ENCODE measurements at regions not wholly inside any gene's neighbourhood (a gene's known extent, or its start where the extent isn't known, plus 50 kb on each side); places are given as distances from the start of the nearest gene placed in this dataset.
A peak's percentile ranks its signal among the peaks of the same experiment; 100 is the strongest.

DNA sequence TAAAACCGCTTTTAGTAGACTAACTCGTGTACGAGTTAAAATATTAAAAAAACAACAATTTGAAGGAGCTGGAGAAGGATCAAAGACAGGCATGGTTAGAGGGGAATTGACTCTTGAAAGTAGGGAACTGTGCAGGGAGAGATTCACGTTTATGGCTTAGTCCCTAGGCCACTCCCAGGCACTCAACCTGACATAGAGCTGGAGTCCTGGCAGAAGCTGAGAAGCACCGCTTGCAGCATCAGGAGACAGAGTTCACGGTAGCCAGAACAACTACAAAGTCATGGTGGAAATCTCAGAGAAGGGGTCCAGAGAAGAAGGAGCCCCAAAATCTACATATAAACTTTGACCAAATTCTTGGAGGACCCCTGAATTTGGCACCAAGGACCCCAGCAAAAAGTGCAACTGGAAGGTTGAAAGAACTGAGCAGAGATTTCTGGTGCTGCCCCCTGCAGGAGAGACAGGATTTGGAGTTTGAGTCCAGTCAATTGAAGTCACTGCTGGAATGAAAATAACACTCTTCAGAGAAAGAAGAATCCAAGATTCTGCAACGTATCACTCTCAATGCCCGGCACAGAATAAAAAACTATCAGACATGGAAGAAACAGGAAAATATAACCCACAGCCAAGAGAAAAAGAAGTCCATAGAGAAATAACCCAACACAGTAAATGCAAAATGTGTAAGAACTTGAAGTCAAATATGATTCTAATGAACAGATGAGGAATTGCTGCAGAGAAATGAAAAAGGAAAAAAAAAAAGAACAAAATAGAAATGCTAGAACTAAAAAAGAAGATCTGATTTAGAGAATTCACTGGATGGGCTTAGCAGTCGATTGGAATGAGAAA is 493.3 kb upstream of the PODXL start:
- H3K4me2 ChIP-seq (ENCODE audit: low read length): peak overlapping the region; percentile 28; the same call in 1 of the 2 replicates
- peaks cover 51% of the 10 kb centered on the region for H3K27me3 ChIP-seq (ENCODE audit: low read depth, low read length)
- no peaks in the 10 kb centered on the region for H3K9me3 ChIP-seq (ENCODE audit: insufficient read depth, low read length)
- H4K20me1 ChIP-seq (ENCODE audit: insufficient read depth, low read length): no peaks in the 10 kb centered on the region
- TF ChIP-seq, protein P1, sequence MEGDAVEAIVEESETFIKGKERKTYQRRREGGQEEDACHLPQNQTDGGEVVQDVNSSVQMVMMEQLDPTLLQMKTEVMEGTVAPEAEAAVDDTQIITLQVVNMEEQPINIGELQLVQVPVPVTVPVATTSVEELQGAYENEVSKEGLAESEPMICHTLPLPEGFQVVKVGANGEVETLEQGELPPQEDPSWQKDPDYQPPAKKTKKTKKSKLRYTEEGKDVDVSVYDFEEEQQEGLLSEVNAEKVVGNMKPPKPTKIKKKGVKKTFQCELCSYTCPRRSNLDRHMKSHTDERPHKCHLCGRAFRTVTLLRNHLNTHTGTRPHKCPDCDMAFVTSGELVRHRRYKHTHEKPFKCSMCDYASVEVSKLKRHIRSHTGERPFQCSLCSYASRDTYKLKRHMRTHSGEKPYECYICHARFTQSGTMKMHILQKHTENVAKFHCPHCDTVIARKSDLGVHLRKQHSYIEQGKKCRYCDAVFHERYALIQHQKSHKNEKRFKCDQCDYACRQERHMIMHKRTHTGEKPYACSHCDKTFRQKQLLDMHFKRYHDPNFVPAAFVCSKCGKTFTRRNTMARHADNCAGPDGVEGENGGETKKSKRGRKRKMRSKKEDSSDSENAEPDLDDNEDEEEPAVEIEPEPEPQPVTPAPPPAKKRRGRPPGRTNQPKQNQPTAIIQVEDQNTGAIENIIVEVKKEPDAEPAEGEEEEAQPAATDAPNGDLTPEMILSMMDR (IDR thresholded peaks at IDR 0.05; ENCODE audit: low read depth, low read length): peak; percentile 77
- no peak for TF ChIP-seq EZH2phosphoT487 (IDR thresholded peaks at IDR 0.05; ENCODE audit: low read depth)
- H3K4me1 ChIP-seq (ENCODE audit: low read length): no peaks in the 10 kb centered on the region
- 0 out of 2 replicates have a peak overlapping the region, but pooled peaks have one; percentile 4 for H3K4me3 ChIP-seq (ENCODE audit: low read length)
- H3K36me3 ChIP-seq (replicated peaks; ENCODE audit: low read depth, low read length): no peaks in the 10 kb centered on the region
- H3K9ac ChIP-seq (ENCODE audit: low read length): no peak overlapping the region
- H3K27ac ChIP-seq (ENCODE audit: low read length): no peak overlapping the region
- H2AFZ ChIP-seq (ENCODE audit: low read depth, low read length): 0 out of 2 replicates have a peak overlapping the region, but pooled peaks have one; percentile 31
- no peaks in the 10 kb centered on the region for H3K79me2 ChIP-seq (ENCODE audit: low read length)

DNA sequence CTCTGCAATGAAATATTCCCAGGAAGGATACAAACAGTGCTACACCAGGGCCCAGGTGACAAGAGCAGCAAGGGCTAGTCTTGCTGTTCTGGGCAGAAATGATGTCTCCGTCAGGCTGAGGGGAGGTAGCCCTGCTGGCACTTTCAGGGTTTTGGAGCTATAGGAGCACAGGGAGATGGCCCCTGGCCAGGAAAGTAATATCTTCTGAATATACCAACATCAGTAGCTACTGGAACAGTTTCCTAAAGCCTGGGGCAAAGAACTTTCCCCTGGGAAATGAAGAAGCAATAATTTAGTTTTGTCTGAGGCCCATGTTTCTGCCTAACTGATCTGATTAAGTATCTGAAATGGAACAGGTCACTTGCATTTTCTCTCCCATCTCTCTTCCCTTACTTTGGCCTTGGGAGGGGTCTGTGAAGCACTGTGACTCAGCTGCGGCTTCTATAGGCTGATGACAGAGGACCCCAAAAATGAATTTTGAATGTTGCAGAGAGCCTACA is 489.1 kb upstream of the PODXL start:
- Histone ChIP-seq H3K9me3 (ENCODE audit: insufficient read depth, low read length) (no peaks in the 10 kb centered on the region), H3K4me3 (ENCODE audit: low read length) (no peak overlapping the region), H3K9ac (ENCODE audit: low read length) (no peak overlapping the region), H3K27ac (ENCODE audit: low read length) (no peak overlapping the region), H3K4me1 (ENCODE audit: low read length) (no peaks in the 10 kb centered on the region), H3K36me3 (replicated peaks; ENCODE audit: low read depth, low read length) (no peaks in the 10 kb centered on the region), H2AFZ (ENCODE audit: low read depth, low read length) (no peak overlapping the region), H3K79me2 (ENCODE audit: low read length) (no peaks in the 10 kb centered on the region), H3K27me3 (ENCODE audit: low read depth, low read length) (peaks cover 27% of the 10 kb centered on the region), H4K20me1 (ENCODE audit: insufficient read depth, low read length) (no peaks in the 10 kb centered on the region), H3K4me2 (ENCODE audit: low read length) (no peak overlapping the region)
- TF ChIP-seq, protein P1 (IDR thresholded peaks at IDR 0.05; ENCODE audit: low read depth, low read length): no peak
- TF ChIP-seq EZH2phosphoT487 (IDR thresholded peaks at IDR 0.05; ENCODE audit: low read depth): no peak

DNA sequence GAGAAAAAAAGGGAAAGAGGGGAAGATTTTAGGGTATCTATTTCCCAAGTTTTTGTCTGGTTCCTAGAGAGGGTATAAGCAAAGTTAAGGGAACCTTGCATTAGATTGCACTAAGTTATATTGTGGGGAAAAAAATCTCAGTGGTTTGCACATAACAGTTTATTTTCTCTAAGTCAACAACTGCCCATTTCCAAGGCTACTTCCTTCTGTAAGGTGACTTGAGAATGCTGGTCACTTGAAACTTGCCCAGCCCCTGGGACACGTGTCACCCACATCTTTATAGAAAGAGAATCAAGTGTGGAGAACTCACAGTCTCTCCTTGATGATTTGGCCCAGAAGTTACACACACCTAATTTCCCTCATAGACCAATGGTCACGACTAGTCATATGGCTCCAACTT is 488.6 kb upstream of the PODXL start:
- H3K4me3 ChIP-seq (ENCODE audit: low read length): no peak overlapping the region
- peaks cover 27% of the 10 kb centered on the region for H3K27me3 ChIP-seq (ENCODE audit: low read depth, low read length)
- no peaks in the 10 kb centered on the region for H3K4me1 ChIP-seq (ENCODE audit: low read length)
- no peak overlapping the region for H2AFZ ChIP-seq (ENCODE audit: low read depth, low read length)
- H4K20me1 ChIP-seq (ENCODE audit: insufficient read depth, low read length): no peaks in the 10 kb centered on the region
- H3K9me3 ChIP-seq (ENCODE audit: insufficient read depth, low read length): no peaks in the 10 kb centered on the region
- H3K27ac ChIP-seq (ENCODE audit: low read length): no peak overlapping the region
- TF ChIP-seq, protein P1 (IDR thresholded peaks at IDR 0.05; ENCODE audit: low read depth, low read length): no peak
- TF ChIP-seq EZH2phosphoT487 (IDR thresholded peaks at IDR 0.05; ENCODE audit: low read depth): no peak
- H3K36me3 ChIP-seq (replicated peaks; ENCODE audit: low read depth, low read length): no peaks in the 10 kb centered on the region
- no peaks in the 10 kb centered on the region for H3K79me2 ChIP-seq (ENCODE audit: low read length)
- H3K4me2 ChIP-seq (ENCODE audit: low read length): no peak overlapping the region
- no peak overlapping the region for H3K9ac ChIP-seq (ENCODE audit: low read length)

DNA sequence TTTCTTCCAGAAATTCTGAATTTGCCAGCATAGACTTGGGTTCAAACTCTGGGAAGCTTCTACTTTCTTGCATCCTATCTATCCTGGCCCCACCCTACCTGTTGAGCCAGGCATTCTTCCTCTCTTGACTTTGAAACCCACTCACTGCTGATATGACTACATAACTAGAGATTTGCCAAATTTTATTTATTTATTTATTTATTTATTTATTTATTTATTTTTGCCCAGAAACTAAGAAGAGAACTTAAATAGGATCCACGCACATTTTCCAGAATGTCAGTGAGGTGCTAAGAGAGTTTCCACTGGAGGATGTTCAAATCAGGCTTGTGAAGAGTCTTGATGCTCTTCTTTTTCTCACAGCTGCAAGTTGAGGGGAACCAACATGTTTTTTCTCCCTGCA is 487.8 kb upstream of the PODXL start:
- Histone ChIP-seq H3K9me3 (ENCODE audit: insufficient read depth, low read length) (no peaks in the 10 kb centered on the region), H2AFZ (ENCODE audit: low read depth, low read length) (no peak overlapping the region), H4K20me1 (ENCODE audit: insufficient read depth, low read length) (no peaks in the 10 kb centered on the region), H3K4me2 (ENCODE audit: low read length) (no peak overlapping the region), H3K79me2 (ENCODE audit: low read length) (no peaks in the 10 kb centered on the region), H3K9ac (ENCODE audit: low read length) (no peak overlapping the region), H3K4me1 (ENCODE audit: low read length) (no peaks in the 10 kb centered on the region), H3K27me3 (ENCODE audit: low read depth, low read length) (peaks cover 27% of the 10 kb centered on the region), H3K4me3 (ENCODE audit: low read length) (no peak overlapping the region), H3K27ac (ENCODE audit: low read length) (no peak overlapping the region), H3K36me3 (replicated peaks; ENCODE audit: low read depth, low read length) (no peaks in the 10 kb centered on the region)
- TF ChIP-seq, protein P1 (IDR thresholded peaks at IDR 0.05; ENCODE audit: low read depth, low read length): no peak
- TF ChIP-seq EZH2phosphoT487 (IDR thresholded peaks at IDR 0.05; ENCODE audit: low read depth): no peak

Measured in OCI-LY3 (cell line).